Fibroblast of skin of right quadriceps (primary cell): ENCODE measurements at regions not wholly inside any gene's neighbourhood (a gene's known extent, or its start where the extent isn't known, plus 50 kb on each side); places are given as distances from the start of the nearest gene placed in this dataset.

Experiments used
- DNase-seq: peaks from one replicate; pipeline ENCODE4 v3.0.0-alpha.2; 2013

- DNase-seq = peak; percentile 98
Measured at GRCh38 chr9:87122947-87123685, 175.8 kb upstream of the GAS1 start.

- no peak for DNase-seq
Measured at GRCh38 chr9:87123830-87124229, 176.5 kb upstream of the GAS1 start.

- DNase-seq = no peak
Measured at GRCh38 chr9:87125819-87126218, 178.5 kb upstream of the GAS1 start.

GRCh38 chr9:87127543-87127942, 180.2 kb upstream of the GAS1 start:
- no peak for DNase-seq

GRCh38 chr9:87127978-87128614, 180.8 kb upstream of the GAS1 start:
- DNase-seq = peak; percentile 80

- no peak for DNase-seq
Measured at GRCh38 chr9:87128844-87129493, 181.7 kb upstream of the GAS1 start.

GRCh38 chr9:87135074-87135473, 187.8 kb upstream of the GAS1 start:
- no peak for DNase-seq

- DNase-seq = no peak
Measured at GRCh38 chr9:87137718-87138117, 190.4 kb upstream of the GAS1 start.

GRCh38 chr9:87138128-87139040, 191.1 kb upstream of the GAS1 start:
- DNase-seq = peak; percentile 35

GRCh38 chr9:87139099-87139730, 191.9 kb upstream of the GAS1 start:
- no peak for DNase-seq

- DNase-seq = no peak
Measured at GRCh38 chr9:87140142-87140541, 192.8 kb upstream of the GAS1 start.

GRCh38 chr9:87140605-87141109, 193.4 kb upstream of the GAS1 start:
- DNase-seq = peak; percentile 80

GRCh38 chr9:87141124-87141523, 193.8 kb upstream of the GAS1 start:
- no peak for DNase-seq

GRCh38 chr9:87146933-87147332, 199.6 kb upstream of the GAS1 start:
- DNase-seq = no peak

GRCh38 chr9:87147839-87148238, 200.5 kb upstream of the GAS1 start:
- DNase-seq = no peak

GRCh38 chr9:87148331-87149104, 201.2 kb upstream of the GAS1 start:
- peak; percentile 76 for DNase-seq

- DNase-seq = peak; percentile 86
Measured at GRCh38 chr9:87149799-87150198, 202.5 kb upstream of the GAS1 start.

GRCh38 chr9:87152256-87152655, 204.9 kb upstream of the GAS1 start:
- DNase-seq = no peak

- DNase-seq = no peak
Measured at GRCh38 chr9:87156247-87156646, 208.9 kb upstream of the GAS1 start.

- DNase-seq = no peak
Measured at GRCh38 chr9:87157366-87158031, 210.2 kb upstream of the GAS1 start.

GRCh38 chr9:87158765-87159164, 211.5 kb upstream of the GAS1 start:
- DNase-seq = no peak
